Liver (tissue), 8 donors: ENCODE measurements at regions not wholly inside any gene's neighbourhood (a gene's known extent, or its start where the extent isn't known, plus 50 kb on each side); places are given as distances from the start of the nearest gene placed in this dataset.

ENCODE experiments used
- DNase-seq: peaks from one replicate; pipeline ENCODE4 v3.0.0-alpha.2; 2017; ENCODE audit warnings: low spot score
- H3K27ac ChIP-seq, 2 donors: one replicate each; pipeline ENCODE4 v1.7.0; 2013; ENCODE audit warnings: inconsistent platforms in 2 of 2, low read length in 2 of 2, control low read depth in 1 of 2, low read depth in 1 of 2, mild to moderate bottlenecking in 1 of 2
- H3K27me3 ChIP-seq, 4 donors: one replicate each; pipeline versions ENCODE4 v1.6.1 to v1.7.0; 2013; ENCODE audit warnings: low read length in 3 of 4, inconsistent platforms in 1 of 4, mild to moderate bottlenecking in 1 of 4, moderate library complexity in 1 of 4; ENCODE audit not compliant: control insufficient read depth in 4 of 4, insufficient read depth in 4 of 4
- H3K36me3 ChIP-seq, 4 donors: one replicate each; pipeline versions ENCODE4 v1.6.1 to v1.7.0; 2013; ENCODE audit warnings: low read length in 3 of 4, mild to moderate bottlenecking in 3 of 4, low read depth in 1 of 4, moderate library complexity in 1 of 4; ENCODE audit not compliant: control insufficient read depth in 4 of 4, insufficient read depth in 3 of 4
- H3K4me1 ChIP-seq, 4 donors: one replicate each; pipeline versions ENCODE4 v1.6.1 to v1.7.0; 2013; ENCODE audit warnings: low read length in 3 of 4, mild to moderate bottlenecking in 3 of 4, moderate library complexity in 1 of 4; ENCODE audit not compliant: control insufficient read depth in 4 of 4, insufficient read depth in 4 of 4
- H3K4me3 ChIP-seq, 3 donors: one replicate each; pipeline versions ENCODE4 v1.6.1 to v1.7.0; 2013; ENCODE audit warnings: low read length in 3 of 3, control low read depth in 1 of 3, low read depth in 1 of 3, mild to moderate bottlenecking in 1 of 3
- H3K9ac ChIP-seq, 2 donors: one replicate each; pipeline ENCODE4 v1.7.0; 2013; ENCODE audit warnings: low read length in 2 of 2, mild to moderate bottlenecking in 2 of 2, moderate library complexity in 2 of 2, control low read depth in 1 of 2, low read depth in 1 of 2
- H3K9me3 ChIP-seq, 4 donors: one replicate each; pipeline versions ENCODE4 v1.6.1 to v1.7.0; 2013; ENCODE audit warnings: low read length in 3 of 4; ENCODE audit not compliant: control insufficient read depth in 4 of 4
- CTCF ChIP-seq: fragments of 150-350 bp; IDR thresholded peaks from 2 replicates; pipeline ENCODE4 v1.5.1; 2017; ENCODE audit warnings: improper control_type of control experiment, low read depth, low read length; ENCODE audit not compliant: missing input control
- EGR1 ChIP-seq, 2 donors: IDR thresholded peaks; 2 replicates each; pipeline ENCODE4 v1.6.1; 2016 to 2018; ENCODE audit warnings: antibody characterized with exemption in 2 of 2, low read depth in 2 of 2
- FOXA1 ChIP-seq: IDR thresholded peaks from 2 replicates; pipeline ENCODE4 v1.6.1; 2016; ENCODE audit warnings: antibody characterized with exemption
- FOXA2 ChIP-seq: IDR thresholded peaks from 2 replicates; pipeline ENCODE4 v1.6.1; 2016; ENCODE audit warnings: antibody characterized with exemption
- GABPA ChIP-seq, 2 donors: IDR thresholded peaks in 1 of 2; conservative IDR thresholded peaks in 1 of 2; 2 replicates each; pipeline ENCODE4 v1.6.1; 2016; ENCODE audit warnings: antibody characterized with exemption in 2 of 2, mild to moderate bottlenecking in 1 of 2, moderate library complexity in 1 of 2
- HNF4A ChIP-seq, 2 donors: conservative IDR thresholded peaks; 2 replicates each; pipeline ENCODE4 v1.6.1; 2016; ENCODE audit warnings: antibody characterized with exemption in 2 of 2, mild to moderate bottlenecking in 2 of 2
- JUND ChIP-seq, 2 donors: IDR thresholded peaks; 2 replicates each; pipeline ENCODE4 v1.6.1; 2016; ENCODE audit warnings: antibody characterized with exemption in 2 of 2
- NR2F2 ChIP-seq: IDR thresholded peaks from 2 replicates; pipeline ENCODE4 v1.6.1; 2016; ENCODE audit warnings: antibody characterized with exemption
- RAD21 ChIP-seq, 2 donors: IDR thresholded peaks; 2 replicates each; pipeline ENCODE4 v1.6.1; 2016; ENCODE audit warnings: antibody characterized with exemption in 2 of 2, mild to moderate bottlenecking in 2 of 2
- RXRA ChIP-seq, 2 donors: IDR thresholded peaks; 2 replicates each; pipeline ENCODE4 v1.6.1; 2017 to 2018; ENCODE audit warnings: antibody characterized with exemption in 2 of 2, mild to moderate bottlenecking in 1 of 2
- SP1 ChIP-seq: IDR thresholded peaks from 2 replicates; pipeline ENCODE4 v1.6.1; 2018; ENCODE audit warnings: antibody characterized with exemption, mild to moderate bottlenecking
- ZBTB33 ChIP-seq: IDR thresholded peaks from 2 replicates; pipeline ENCODE4 v1.6.1; 2016; ENCODE audit warnings: antibody characterized with exemption
- WGBS: extraction: QIAGEN DNeasy Blood & Tissue Kit; methylation state at CpG from one replicate; pipeline ENCODE4 v1.1.7; 2013; 5-methylcytosine and 5-hydroxymethylcytosine counted together
- TF ChIP-seq, protein P1 (sequence below): IDR thresholded peaks from 2 replicates; pipeline ENCODE4 v1.6.1; 2016; ENCODE audit warnings: antibody characterized with exemption, mild to moderate bottlenecking
- TF ChIP-seq, protein P2 (sequence below): IDR thresholded peaks from 2 replicates; pipeline ENCODE4 v1.6.1; 2016; ENCODE audit warnings: antibody characterized with exemption
- donor health status: healthy.
- donor health status: healthy.
- donor health status: healthy.
- donor health status: healthy.
- donor health status: healthy.

DNA sequence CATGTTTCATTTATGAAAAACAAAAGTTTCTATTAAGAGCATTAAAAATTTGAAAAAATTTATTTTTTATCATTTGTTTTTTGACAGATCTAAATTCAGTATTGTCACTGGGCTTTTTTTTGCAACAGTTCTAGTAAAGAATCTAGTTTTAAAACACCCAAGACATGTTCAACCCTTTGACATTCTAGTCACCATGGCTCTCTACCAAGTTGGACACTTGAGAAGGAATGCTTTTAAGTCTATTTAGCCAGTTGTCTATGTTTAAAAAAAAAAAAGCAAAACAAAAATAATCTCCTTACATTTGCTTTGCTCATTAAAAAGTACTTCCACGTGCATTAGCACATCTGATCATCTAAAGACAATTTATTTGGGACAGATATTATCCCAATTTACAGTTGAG lies 417.5 kb downstream of the RSL24D1 start:
- no peak overlapping the region for H3K4me3 ChIP-seq
- no peak for TF ChIP-seq RXRA (IDR thresholded peaks at IDR 0.05)
- TF ChIP-seq, protein P1, sequence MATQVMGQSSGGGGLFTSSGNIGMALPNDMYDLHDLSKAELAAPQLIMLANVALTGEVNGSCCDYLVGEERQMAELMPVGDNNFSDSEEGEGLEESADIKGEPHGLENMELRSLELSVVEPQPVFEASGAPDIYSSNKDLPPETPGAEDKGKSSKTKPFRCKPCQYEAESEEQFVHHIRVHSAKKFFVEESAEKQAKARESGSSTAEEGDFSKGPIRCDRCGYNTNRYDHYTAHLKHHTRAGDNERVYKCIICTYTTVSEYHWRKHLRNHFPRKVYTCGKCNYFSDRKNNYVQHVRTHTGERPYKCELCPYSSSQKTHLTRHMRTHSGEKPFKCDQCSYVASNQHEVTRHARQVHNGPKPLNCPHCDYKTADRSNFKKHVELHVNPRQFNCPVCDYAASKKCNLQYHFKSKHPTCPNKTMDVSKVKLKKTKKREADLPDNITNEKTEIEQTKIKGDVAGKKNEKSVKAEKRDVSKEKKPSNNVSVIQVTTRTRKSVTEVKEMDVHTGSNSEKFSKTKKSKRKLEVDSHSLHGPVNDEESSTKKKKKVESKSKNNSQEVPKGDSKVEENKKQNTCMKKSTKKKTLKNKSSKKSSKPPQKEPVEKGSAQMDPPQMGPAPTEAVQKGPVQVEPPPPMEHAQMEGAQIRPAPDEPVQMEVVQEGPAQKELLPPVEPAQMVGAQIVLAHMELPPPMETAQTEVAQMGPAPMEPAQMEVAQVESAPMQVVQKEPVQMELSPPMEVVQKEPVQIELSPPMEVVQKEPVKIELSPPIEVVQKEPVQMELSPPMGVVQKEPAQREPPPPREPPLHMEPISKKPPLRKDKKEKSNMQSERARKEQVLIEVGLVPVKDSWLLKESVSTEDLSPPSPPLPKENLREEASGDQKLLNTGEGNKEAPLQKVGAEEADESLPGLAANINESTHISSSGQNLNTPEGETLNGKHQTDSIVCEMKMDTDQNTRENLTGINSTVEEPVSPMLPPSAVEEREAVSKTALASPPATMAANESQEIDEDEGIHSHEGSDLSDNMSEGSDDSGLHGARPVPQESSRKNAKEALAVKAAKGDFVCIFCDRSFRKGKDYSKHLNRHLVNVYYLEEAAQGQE = no peak
- TF ChIP-seq, protein P2, sequence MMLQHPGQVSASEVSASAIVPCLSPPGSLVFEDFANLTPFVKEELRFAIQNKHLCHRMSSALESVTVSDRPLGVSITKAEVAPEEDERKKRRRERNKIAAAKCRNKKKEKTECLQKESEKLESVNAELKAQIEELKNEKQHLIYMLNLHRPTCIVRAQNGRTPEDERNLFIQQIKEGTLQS = no peak
- no peak for TF ChIP-seq EGR1 (IDR thresholded peaks at IDR 0.05; ENCODE audit: low read depth in 2 of 2)
- TF ChIP-seq SP1 = no peak
- TF ChIP-seq HNF4A (conservative IDR thresholded peaks at IDR 0.05) = no peak
- TF ChIP-seq JUND (IDR thresholded peaks at IDR 0.05) = no peak
- no peak for TF ChIP-seq FOXA2
- TF ChIP-seq FOXA1 = no peak
- no peak overlapping the region for H3K9ac ChIP-seq
- DNase-seq = no peak
- WGBS = 52% methylated on average over 1 of the region's 1 CpG
- H3K9me3 ChIP-seq = peaks cover 0 to 4% (median 0%) of the 10 kb centered on the region in 4 donors
- H3K27ac ChIP-seq = no peak overlapping the region
- H3K27me3 ChIP-seq = no peaks in the 10 kb centered on the region
- no peaks in the 10 kb centered on the region for H3K36me3 ChIP-seq
- H3K4me1 ChIP-seq = no peaks in the 10 kb centered on the region

DNA sequence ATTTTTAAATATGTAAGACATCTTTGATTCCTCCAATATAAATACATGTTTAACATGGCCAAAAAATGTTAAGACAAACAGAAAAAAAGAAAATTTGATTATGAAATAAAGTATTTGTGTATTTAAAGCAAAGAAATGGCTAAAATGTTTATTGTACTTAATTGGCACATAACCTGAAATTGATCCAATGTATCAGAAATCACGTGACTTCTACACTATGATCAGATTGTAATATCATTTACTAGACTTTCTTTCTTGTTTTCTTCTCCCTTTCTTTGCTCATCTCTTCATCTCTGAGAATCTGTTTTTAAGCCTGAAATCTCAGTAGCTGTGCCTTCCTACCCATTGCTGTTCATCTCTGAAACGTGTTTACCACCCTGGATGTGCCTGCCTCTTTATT lies 420.3 kb downstream of the RSL24D1 start:
- TF ChIP-seq RXRA (IDR thresholded peaks at IDR 0.05) (no peak), GABPA (IDR thresholded peaks at IDR 0.05 in 1 of 2, conservative IDR thresholded peaks at IDR 0.05 in 1 of 2) (no peak), RAD21 (IDR thresholded peaks at IDR 0.05) (no peak), ZBTB33 (no peak), NR2F2 (no peak), SP1 (no peak), HNF4A (conservative IDR thresholded peaks at IDR 0.05) (no peak), CTCF (no peak)
- Histone ChIP-seq H3K4me3 (no peak overlapping the region), H3K4me1 (no peaks in the 10 kb centered on the region), H3K27ac (no peak overlapping the region), H3K9ac (no peak overlapping the region), H3K27me3 (no peaks in the 10 kb centered on the region), H3K9me3 (no peaks in the 10 kb centered on the region), H3K36me3 (no peaks in the 10 kb centered on the region)
- WGBS = 65% methylated on average over 2 of the region's 2 CpGs
- DNase-seq = no peak
